Endothelial cell of umbilical vein (primary cell): ENCODE measurements at regions not wholly inside any gene's neighbourhood (a gene's known extent, or its start where the extent isn't known, plus 50 kb on each side); places are given as distances from the start of the nearest gene placed in this dataset.

ENCODE experiments used
- BruUV-seq: library from RNA; stranded (reverse); fragments of 400-500 nt; replicated peaks from 2 replicates; lab custom pipeline; 2021; lab: Mats Ljungman, UMichigan
- CTCF ChIA-PET: fragments of 300-600, 350-600 bp; sonication (Branson Sonifier 250); formaldehyde crosslinking; loops from one replicate; lab custom pipeline; 2021; ENCODE audit warnings: antibody characterized with exemption, inconsistent platforms; lab: Charles Lee
- POLR2A ChIA-PET: fragments of 300-600, 350-600 bp; sonication (Branson Sonifier 250); formaldehyde crosslinking; loops from one replicate; lab custom pipeline; 2021; ENCODE audit warnings: antibody characterized with exemption, inconsistent platforms; lab: Charles Lee
- DNase-seq: peaks from one replicate; pipeline ENCODE4 v3.0.0-alpha.2; 2011; ENCODE audit warnings: low read depth, low spot score
- FAIRE-seq: peaks from 2 replicates; lab custom pipeline; 2011; peaks lifted over from hg19 to GRCh38; lab: Jason Lieb, UNC
- H2AFZ ChIP-seq: 2 replicates; pipeline ENCODE4 v1.6.0; 2012; ENCODE audit warnings: low read depth, low read length, control low read depth, inconsistent platforms
- H3K27ac ChIP-seq: 2 replicates; pipeline ENCODE4 v1.5.1; 2011; ENCODE audit warnings: low read depth, mild to moderate bottlenecking, control low read depth, low read length, moderate library complexity; ENCODE audit not compliant: insufficient read depth
- H3K27me3 ChIP-seq, 2 experiments: 2 replicates each; pipeline versions ENCODE4 v1.6.0 to v1.6.1; 2011; ENCODE audit warnings: low read length in 2 of 2, mixed read lengths in 1 of 2; ENCODE audit not compliant: control insufficient read depth in 2 of 2, insufficient read depth in 2 of 2
- H3K36me3 ChIP-seq, 2 experiments: 2 replicates in 1 of 2; 3 replicates in 1 of 2; pipeline ENCODE4 v1.5.1; 2011; ENCODE audit warnings: low read length in 2 of 2, mild to moderate bottlenecking in 1 of 2, moderate library complexity in 1 of 2; ENCODE audit not compliant: control insufficient read depth in 2 of 2, insufficient read depth in 2 of 2; ENCODE audit errors: extremely low read depth in 1 of 2
- H3K4me1 ChIP-seq: 3 replicates; pipeline ENCODE4 v1.5.1; 2011; ENCODE audit warnings: mild to moderate bottlenecking, low read length; ENCODE audit not compliant: control insufficient read depth, insufficient read depth; ENCODE audit errors: extremely low read depth
- H3K4me2 ChIP-seq: 2 replicates; pipeline ENCODE4 v1.6.1; 2011; ENCODE audit warnings: low read length, control low read depth, mixed read lengths; ENCODE audit not compliant: insufficient read depth
- H3K4me3 ChIP-seq, 3 experiments: fragments of 200-600 bp in 1 of 3; sonication (generic), shearing (Covaris generic) in 1 of 3; replicated peaks in 1 of 3; 2 replicates each; pipeline ENCODE4 v1.5.1; 2011 to 2016; ENCODE audit warnings: control low read depth in 3 of 3, low read length in 3 of 3, mild to moderate bottlenecking in 2 of 3, inconsistent platforms in 1 of 3, low read depth in 1 of 3, moderate library complexity in 1 of 3; ENCODE audit not compliant: insufficient read depth in 1 of 3
- H3K79me2 ChIP-seq: 2 replicates; pipeline ENCODE4 v1.6.0; 2012; ENCODE audit warnings: low read length, inconsistent platforms; ENCODE audit not compliant: control insufficient read depth, insufficient read depth
- H3K9ac ChIP-seq: replicated peaks from 2 replicates; pipeline ENCODE3; 2011; ENCODE audit warnings: low read length, control low read depth; ENCODE audit not compliant: insufficient read depth; ENCODE audit errors: extremely low read depth
- H3K9me1 ChIP-seq: replicated peaks from 3 replicates; pipeline ENCODE4 v1.6.0; 2011; ENCODE audit warnings: mild to moderate bottlenecking, low read length; ENCODE audit not compliant: control insufficient read depth, insufficient read depth; ENCODE audit errors: extremely low read depth
- H3K9me3 ChIP-seq: replicated peaks from 2 replicates; pipeline ENCODE4 v1.5.1; 2012; ENCODE audit warnings: low read length, inconsistent platforms; ENCODE audit not compliant: control insufficient read depth, insufficient read depth
- H4K20me1 ChIP-seq: replicated peaks from 2 replicates; pipeline ENCODE3; 2011; ENCODE audit warnings: mild to moderate bottlenecking, low read length; ENCODE audit not compliant: control insufficient read depth, insufficient read depth; ENCODE audit errors: extremely low read depth
- EZH2 ChIP-seq: IDR thresholded peaks from 2 replicates; pipeline ENCODE4 v1.6.1; 2012; ENCODE audit warnings: borderline replicate concordance, low read depth, mild to moderate bottlenecking, moderate library complexity, low read length, inconsistent platforms; ENCODE audit not compliant: severe bottlenecking
- FOS ChIP-seq: IDR thresholded peaks from 2 replicates; pipeline ENCODE4 v1.6.1; 2011; ENCODE audit warnings: mild to moderate bottlenecking, low read length, moderate library complexity, borderline replicate concordance; ENCODE audit not compliant: insufficient read depth
- JUN ChIP-seq: IDR thresholded peaks from 2 replicates; pipeline ENCODE4 v1.6.1; 2011; ENCODE audit warnings: borderline replicate concordance, low read depth; ENCODE audit not compliant: insufficient read length, insufficient read depth
- MYC ChIP-seq: IDR thresholded peaks from one replicate; pipeline ENCODE4 v1.6.1; 2011; ENCODE audit warnings: mild to moderate bottlenecking, low read depth, low read length
- POLR2A ChIP-seq: IDR thresholded peaks from 2 replicates; pipeline ENCODE4 v1.6.1; 2012; ENCODE audit warnings: low read depth, mild to moderate bottlenecking, control low read depth, low read length
- POLR2AphosphoS5 ChIP-seq: IDR thresholded peaks from 2 replicates; pipeline ENCODE4 v1.6.1; 2012; ENCODE audit warnings: low read depth, mild to moderate bottlenecking, control low read depth, low read length, moderate library complexity; ENCODE audit not compliant: insufficient read depth
- dilution Hi-C: fragments of 300-500 bp; cut with MboI; formaldehyde crosslinking; loops from one replicate; pipeline ENCODE4 v1.15.0; 2019; ENCODE audit warnings: low sequenced_read_pairs; ENCODE audit not compliant: extremely low pct_ligation_motif_present
- intact Hi-C: fragments of 100-400 bp; cut with micrococcal nuclease; formaldehyde crosslinking; loops from one replicate; pipeline ENCODE4 v1.10.0; 2022
- TF ChIP-seq, protein P1 (sequence below): IDR thresholded peaks from 2 replicates; pipeline ENCODE4 v1.6.1; 2011; ENCODE audit not compliant: insufficient read depth, insufficient read length
- TF ChIP-seq, protein P2 (sequence below), 2 donors: IDR thresholded peaks; 1 replicate in 1 of 2; 2 replicates in 1 of 2; pipeline ENCODE4 v1.5.1; 2011; ENCODE audit warnings: low read length in 2 of 2, mild to moderate bottlenecking in 2 of 2, moderate library complexity in 2 of 2, control low read depth in 1 of 2, inconsistent platforms in 1 of 2, low read depth in 1 of 2; ENCODE audit not compliant: insufficient read depth in 1 of 2; ENCODE audit errors: extremely low read depth in 1 of 2

DNA sequence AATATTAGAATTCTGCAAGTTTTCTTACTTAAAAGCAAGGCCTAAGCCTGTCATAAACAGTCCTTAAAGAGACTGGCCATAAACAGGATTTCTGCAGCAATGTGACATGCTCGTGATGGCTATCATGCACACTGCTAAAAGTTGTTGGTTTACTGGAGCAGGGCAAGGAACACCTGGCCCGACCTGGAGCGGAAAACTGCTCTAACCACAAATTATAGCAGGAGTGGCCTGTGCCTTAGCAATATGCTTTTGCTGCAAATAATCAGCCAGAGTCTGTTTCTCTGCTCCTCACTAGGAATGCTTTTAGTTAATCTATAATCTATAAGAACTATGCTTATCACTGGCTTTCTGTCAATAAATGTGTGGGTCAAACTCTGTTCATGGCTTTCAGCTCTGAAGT lies 322.9 kb upstream of the RPS23 start:
- Histone ChIP-seq H3K9ac (no peak overlapping the region), H3K27me3 (peaks cover 3 to 5% of the 10 kb centered on the region in 2 experiments), H3K4me1 (no peaks in the 10 kb centered on the region), H4K20me1 (no peaks in the 10 kb centered on the region), H3K27ac (no peak overlapping the region), H3K36me3 (no peaks in the 10 kb centered on the region), H3K9me3 (no peaks in the 10 kb centered on the region), H3K4me2 (no peak overlapping the region), H3K9me1 (no peaks in the 10 kb centered on the region), H2AFZ (no peak overlapping the region), H3K4me3 (no peak overlapping the region), H3K79me2 (no peaks in the 10 kb centered on the region)
- TF ChIP-seq POLR2A (no peak), JUN (no peak), FOS (no peak), EZH2 (no peak), POLR2AphosphoS5 (no peak), MYC (no peak)
- TF ChIP-seq, protein P1, sequence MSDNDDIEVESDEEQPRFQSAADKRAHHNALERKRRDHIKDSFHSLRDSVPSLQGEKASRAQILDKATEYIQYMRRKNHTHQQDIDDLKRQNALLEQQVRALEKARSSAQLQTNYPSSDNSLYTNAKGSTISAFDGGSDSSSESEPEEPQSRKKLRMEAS, result no peak
- TF ChIP-seq, protein P2, sequence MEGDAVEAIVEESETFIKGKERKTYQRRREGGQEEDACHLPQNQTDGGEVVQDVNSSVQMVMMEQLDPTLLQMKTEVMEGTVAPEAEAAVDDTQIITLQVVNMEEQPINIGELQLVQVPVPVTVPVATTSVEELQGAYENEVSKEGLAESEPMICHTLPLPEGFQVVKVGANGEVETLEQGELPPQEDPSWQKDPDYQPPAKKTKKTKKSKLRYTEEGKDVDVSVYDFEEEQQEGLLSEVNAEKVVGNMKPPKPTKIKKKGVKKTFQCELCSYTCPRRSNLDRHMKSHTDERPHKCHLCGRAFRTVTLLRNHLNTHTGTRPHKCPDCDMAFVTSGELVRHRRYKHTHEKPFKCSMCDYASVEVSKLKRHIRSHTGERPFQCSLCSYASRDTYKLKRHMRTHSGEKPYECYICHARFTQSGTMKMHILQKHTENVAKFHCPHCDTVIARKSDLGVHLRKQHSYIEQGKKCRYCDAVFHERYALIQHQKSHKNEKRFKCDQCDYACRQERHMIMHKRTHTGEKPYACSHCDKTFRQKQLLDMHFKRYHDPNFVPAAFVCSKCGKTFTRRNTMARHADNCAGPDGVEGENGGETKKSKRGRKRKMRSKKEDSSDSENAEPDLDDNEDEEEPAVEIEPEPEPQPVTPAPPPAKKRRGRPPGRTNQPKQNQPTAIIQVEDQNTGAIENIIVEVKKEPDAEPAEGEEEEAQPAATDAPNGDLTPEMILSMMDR (IDR thresholded peaks at IDR 0.05; ENCODE audit: extremely low read depth in 1 of 2, insufficient read depth in 1 of 2, low read depth in 1 of 2, low read length in 2 of 2), result no peak
- DNase-seq (no peak), FAIRE-seq (no peak)
- POLR2A ChIA-PET, result no interaction called here
- dilution Hi-C loops (no loop called here), intact Hi-C loops (no loop called here)
- CTCF ChIA-PET, result no interaction called here
- BruUV-seq, result no TSS peak
